DND-41 (cell line): ENCODE measurements at regions not wholly inside any gene's neighbourhood (a gene's known extent, or its start where the extent isn't known, plus 50 kb on each side); places are given as distances from the start of the nearest gene placed in this dataset.

Experiments used
- ATAC-seq: fragments of 200-7000 bp; cut with Tn5 transposase; 3 replicates; pipeline ENCODE4 v1.9.1; 2021; ENCODE audit warnings: low read depth; ENCODE audit not compliant: insufficient read depth
- DNase-seq: peaks from one replicate; pipeline ENCODE4 v3.0.0-alpha.2; 2020
- H2AFZ ChIP-seq: 2 replicates; pipeline ENCODE4 v1.6.0; 2012; ENCODE audit warnings: low read depth, low read length
- H3K27ac ChIP-seq: 2 replicates; pipeline ENCODE4 v1.5.1; 2012; ENCODE audit warnings: low read length, inconsistent platforms
- H3K27me3 ChIP-seq: fragments of 200-600 bp; sonication (generic); 2 replicates; pipeline ENCODE4 v1.6.0; 2012; ENCODE audit warnings: low read length, mild to moderate bottlenecking, inconsistent platforms; ENCODE audit not compliant: insufficient read depth, poor library complexity
- H3K36me3 ChIP-seq: 2 replicates; pipeline ENCODE4 v1.5.1; 2012; ENCODE audit warnings: low read length, inconsistent platforms; ENCODE audit not compliant: insufficient read depth
- H3K4me1 ChIP-seq: 2 replicates; pipeline ENCODE4 v1.5.1; 2012; ENCODE audit warnings: mild to moderate bottlenecking, low read length; ENCODE audit not compliant: insufficient read depth
- H3K4me2 ChIP-seq: 2 replicates; pipeline ENCODE4 v1.6.0; 2012; ENCODE audit warnings: mild to moderate bottlenecking, moderate library complexity, low read length, inconsistent platforms; ENCODE audit not compliant: insufficient read depth
- H3K4me3 ChIP-seq, 2 experiments: fragments of 200-600 bp in 1 of 2; shearing (Covaris generic) in 1 of 2; 2 replicates each; pipeline ENCODE4 v1.5.1; 2012 to 2016; ENCODE audit warnings: inconsistent platforms in 2 of 2, low read length in 2 of 2, mild to moderate bottlenecking in 2 of 2, low read depth in 1 of 2, moderate library complexity in 1 of 2
- H3K79me2 ChIP-seq: 2 replicates; pipeline ENCODE4 v1.6.0; 2012; ENCODE audit warnings: low read length, inconsistent platforms; ENCODE audit not compliant: insufficient read depth
- H3K9ac ChIP-seq: 2 replicates; pipeline ENCODE4 v1.6.0; 2012; ENCODE audit warnings: low read depth, mild to moderate bottlenecking, inconsistent platforms, low read length, moderate library complexity
- H3K9me3 ChIP-seq: 2 replicates; pipeline ENCODE4 v1.5.1; 2012; ENCODE audit warnings: low read length, moderate library complexity, mild to moderate bottlenecking, inconsistent platforms; ENCODE audit not compliant: insufficient read depth, severe bottlenecking
- H4K20me1 ChIP-seq: 2 replicates; pipeline ENCODE4 v1.6.0; 2012; ENCODE audit warnings: low read length; ENCODE audit not compliant: insufficient read depth
- EZH2 ChIP-seq: IDR thresholded peaks from 3 replicates; pipeline ENCODE4 v1.6.1; 2012; ENCODE audit warnings: borderline replicate concordance, low read depth, mild to moderate bottlenecking, moderate library complexity, low read length, inconsistent platforms; ENCODE audit not compliant: severe bottlenecking
- TF ChIP-seq, protein P1 (sequence below): IDR thresholded peaks from 2 replicates; pipeline ENCODE4 v1.5.1; 2012; ENCODE audit warnings: borderline replicate concordance, low read length, moderate library complexity, mild to moderate bottlenecking; ENCODE audit not compliant: poor library complexity, severe bottlenecking; ENCODE audit errors: extremely low read depth

DNA sequence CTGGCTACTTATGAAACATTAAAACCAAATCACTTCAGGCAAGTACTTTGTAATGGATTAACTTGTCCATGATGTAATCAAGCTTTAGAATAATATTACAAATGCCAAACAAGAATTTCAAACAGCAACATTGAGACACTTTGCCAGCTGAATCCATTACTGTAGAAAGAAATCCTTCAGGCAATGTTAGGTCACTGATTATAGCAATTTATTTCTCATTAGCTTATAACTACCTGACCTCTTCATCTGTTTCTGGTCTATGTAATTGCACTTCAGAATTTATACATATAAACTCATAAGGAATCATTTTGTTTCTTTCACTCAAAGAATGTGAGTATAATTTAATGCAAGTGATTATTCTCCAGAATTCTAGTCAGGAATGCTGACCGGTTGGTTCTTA is 692.6 kb upstream of the TMEFF2 start:
- H2AFZ ChIP-seq = no peak overlapping the region
- no peak for ATAC-seq

DNA sequence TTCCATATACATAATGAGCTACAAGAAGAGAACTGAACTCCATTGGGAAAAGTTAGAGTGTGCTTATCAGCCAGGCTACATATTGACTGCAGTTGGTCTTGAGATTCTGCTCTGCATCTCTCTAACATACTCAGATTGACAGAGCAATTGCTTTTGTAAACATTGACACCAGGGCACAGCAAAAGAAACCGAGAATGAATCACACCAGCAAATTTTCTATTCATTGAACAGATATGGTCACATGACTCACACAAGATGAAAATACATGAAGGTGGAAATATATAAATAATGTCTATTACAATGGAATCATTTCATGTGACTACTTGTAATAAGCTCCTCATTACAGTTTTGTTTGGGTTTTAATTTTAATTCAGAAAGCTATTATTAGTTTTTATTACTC is 691.9 kb upstream of the TMEFF2 start:
- H3K27ac ChIP-seq = no peak overlapping the region
- no peaks in the 10 kb centered on the region for H3K79me2 ChIP-seq
- H3K9me3 ChIP-seq = no peaks in the 10 kb centered on the region
- ATAC-seq = no peak
- no peaks in the 10 kb centered on the region for H3K27me3 ChIP-seq
- H3K9ac ChIP-seq = no peak overlapping the region
- no peak overlapping the region for H3K4me3 ChIP-seq
- no peak for DNase-seq
- no peak for TF ChIP-seq EZH2
- TF ChIP-seq, protein P1, sequence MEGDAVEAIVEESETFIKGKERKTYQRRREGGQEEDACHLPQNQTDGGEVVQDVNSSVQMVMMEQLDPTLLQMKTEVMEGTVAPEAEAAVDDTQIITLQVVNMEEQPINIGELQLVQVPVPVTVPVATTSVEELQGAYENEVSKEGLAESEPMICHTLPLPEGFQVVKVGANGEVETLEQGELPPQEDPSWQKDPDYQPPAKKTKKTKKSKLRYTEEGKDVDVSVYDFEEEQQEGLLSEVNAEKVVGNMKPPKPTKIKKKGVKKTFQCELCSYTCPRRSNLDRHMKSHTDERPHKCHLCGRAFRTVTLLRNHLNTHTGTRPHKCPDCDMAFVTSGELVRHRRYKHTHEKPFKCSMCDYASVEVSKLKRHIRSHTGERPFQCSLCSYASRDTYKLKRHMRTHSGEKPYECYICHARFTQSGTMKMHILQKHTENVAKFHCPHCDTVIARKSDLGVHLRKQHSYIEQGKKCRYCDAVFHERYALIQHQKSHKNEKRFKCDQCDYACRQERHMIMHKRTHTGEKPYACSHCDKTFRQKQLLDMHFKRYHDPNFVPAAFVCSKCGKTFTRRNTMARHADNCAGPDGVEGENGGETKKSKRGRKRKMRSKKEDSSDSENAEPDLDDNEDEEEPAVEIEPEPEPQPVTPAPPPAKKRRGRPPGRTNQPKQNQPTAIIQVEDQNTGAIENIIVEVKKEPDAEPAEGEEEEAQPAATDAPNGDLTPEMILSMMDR = no peak
- no peak overlapping the region for H3K4me2 ChIP-seq
- H4K20me1 ChIP-seq = no peaks in the 10 kb centered on the region
- H3K4me1 ChIP-seq = no peaks in the 10 kb centered on the region
- H2AFZ ChIP-seq = no peak overlapping the region
- H3K36me3 ChIP-seq = no peaks in the 10 kb centered on the region

More for the DNA sequence above, 692.6 kb upstream of the TMEFF2 start:
- H3K27me3 ChIP-seq = no peaks in the 10 kb centered on the region
- H3K36me3 ChIP-seq = no peaks in the 10 kb centered on the region
- H3K4me3 ChIP-seq = no peak overlapping the region
- H3K27ac ChIP-seq = no peak overlapping the region
- no peak overlapping the region for H3K4me2 ChIP-seq
- no peak for TF ChIP-seq EZH2
- TF ChIP-seq, protein P1 = no peak
- no peak overlapping the region for H3K9ac ChIP-seq
- DNase-seq = no peak
- H3K79me2 ChIP-seq = no peaks in the 10 kb centered on the region
- H3K9me3 ChIP-seq = no peaks in the 10 kb centered on the region
- no peaks in the 10 kb centered on the region for H4K20me1 ChIP-seq
- H3K4me1 ChIP-seq = no peaks in the 10 kb centered on the region

DNA sequence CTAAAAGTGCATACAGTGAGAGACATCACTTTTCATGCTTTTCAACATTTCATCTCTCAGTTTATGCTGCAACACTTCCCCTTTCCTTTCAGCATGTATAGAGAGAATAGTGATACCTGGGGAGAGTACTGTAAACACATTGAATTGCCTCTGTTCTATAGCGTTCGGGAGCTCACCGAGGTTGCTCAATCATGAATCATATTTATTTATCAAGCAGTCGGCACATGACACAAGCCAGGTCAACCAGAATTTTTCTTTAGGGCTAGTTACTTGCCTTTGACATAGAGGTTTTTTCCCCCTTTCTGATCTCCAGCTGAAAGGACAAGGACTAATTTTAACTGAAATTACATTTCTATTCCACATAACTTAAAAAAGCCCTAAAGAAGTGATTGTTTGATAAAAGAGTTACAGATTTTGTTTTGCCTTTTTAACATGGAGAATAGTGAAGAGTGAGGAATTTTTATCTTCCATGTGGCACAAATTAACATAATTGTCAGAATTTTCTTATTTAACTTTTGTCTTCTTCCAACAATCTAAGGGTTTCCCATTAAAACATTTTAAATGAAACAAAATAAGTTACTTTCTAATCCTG is 690.9 kb upstream of the TMEFF2 start:
- DNase-seq (no peak), ATAC-seq (no peak)
- Histone ChIP-seq H3K27me3 (no peaks in the 10 kb centered on the region), H3K4me1 (no peaks in the 10 kb centered on the region), H3K9ac (no peak overlapping the region), H4K20me1 (no peaks in the 10 kb centered on the region), H3K4me2 (no peak overlapping the region), H3K79me2 (no peaks in the 10 kb centered on the region), H3K36me3 (no peaks in the 10 kb centered on the region), H3K4me3 (no peak overlapping the region), H2AFZ (no peak overlapping the region), H3K27ac (no peak overlapping the region), H3K9me3 (no peaks in the 10 kb centered on the region)
- no peak for TF ChIP-seq EZH2
- TF ChIP-seq, protein P1 = no peak
